Endothelial cell of umbilical vein (primary cell): ENCODE measurements at regions not wholly inside any gene's neighbourhood (a gene's known extent, or its start where the extent isn't known, plus 50 kb on each side); places are given as distances from the start of the nearest gene placed in this dataset.

ENCODE experiments used
- BruUV-seq: library from RNA; stranded (reverse); fragments of 400-500 nt; replicated peaks from 2 replicates; lab custom pipeline; 2021; lab: Mats Ljungman, UMichigan
- CTCF ChIA-PET: fragments of 300-600, 350-600 bp; sonication (Branson Sonifier 250); formaldehyde crosslinking; loops from one replicate; lab custom pipeline; 2021; ENCODE audit warnings: antibody characterized with exemption, inconsistent platforms; lab: Charles Lee
- POLR2A ChIA-PET: fragments of 300-600, 350-600 bp; sonication (Branson Sonifier 250); formaldehyde crosslinking; loops from one replicate; lab custom pipeline; 2021; ENCODE audit warnings: antibody characterized with exemption, inconsistent platforms; lab: Charles Lee
- DNase-seq: peaks from one replicate; pipeline ENCODE4 v3.0.0-alpha.2; 2011; ENCODE audit warnings: low read depth, low spot score
- FAIRE-seq: peaks from 2 replicates; lab custom pipeline; 2011; peaks lifted over from hg19 to GRCh38; lab: Jason Lieb, UNC
- H2AFZ ChIP-seq: 2 replicates; pipeline ENCODE4 v1.6.0; 2012; ENCODE audit warnings: low read depth, low read length, control low read depth, inconsistent platforms
- H3K27ac ChIP-seq: 2 replicates; pipeline ENCODE4 v1.5.1; 2011; ENCODE audit warnings: low read depth, mild to moderate bottlenecking, control low read depth, low read length, moderate library complexity; ENCODE audit not compliant: insufficient read depth
- H3K27me3 ChIP-seq, 2 experiments: 2 replicates each; pipeline versions ENCODE4 v1.6.0 to v1.6.1; 2011; ENCODE audit warnings: low read length in 2 of 2, mixed read lengths in 1 of 2; ENCODE audit not compliant: control insufficient read depth in 2 of 2, insufficient read depth in 2 of 2
- H3K36me3 ChIP-seq, 2 experiments: 2 replicates in 1 of 2; 3 replicates in 1 of 2; pipeline ENCODE4 v1.5.1; 2011; ENCODE audit warnings: low read length in 2 of 2, mild to moderate bottlenecking in 1 of 2, moderate library complexity in 1 of 2; ENCODE audit not compliant: control insufficient read depth in 2 of 2, insufficient read depth in 2 of 2; ENCODE audit errors: extremely low read depth in 1 of 2
- H3K4me1 ChIP-seq: 3 replicates; pipeline ENCODE4 v1.5.1; 2011; ENCODE audit warnings: mild to moderate bottlenecking, low read length; ENCODE audit not compliant: control insufficient read depth, insufficient read depth; ENCODE audit errors: extremely low read depth
- H3K4me2 ChIP-seq: 2 replicates; pipeline ENCODE4 v1.6.1; 2011; ENCODE audit warnings: low read length, control low read depth, mixed read lengths; ENCODE audit not compliant: insufficient read depth
- H3K4me3 ChIP-seq, 3 experiments: fragments of 200-600 bp in 1 of 3; sonication (generic), shearing (Covaris generic) in 1 of 3; replicated peaks in 1 of 3; 2 replicates each; pipeline ENCODE4 v1.5.1; 2011 to 2016; ENCODE audit warnings: control low read depth in 3 of 3, low read length in 3 of 3, mild to moderate bottlenecking in 2 of 3, inconsistent platforms in 1 of 3, low read depth in 1 of 3, moderate library complexity in 1 of 3; ENCODE audit not compliant: insufficient read depth in 1 of 3
- H3K79me2 ChIP-seq: 2 replicates; pipeline ENCODE4 v1.6.0; 2012; ENCODE audit warnings: low read length, inconsistent platforms; ENCODE audit not compliant: control insufficient read depth, insufficient read depth
- H3K9ac ChIP-seq: replicated peaks from 2 replicates; pipeline ENCODE3; 2011; ENCODE audit warnings: low read length, control low read depth; ENCODE audit not compliant: insufficient read depth; ENCODE audit errors: extremely low read depth
- H3K9me1 ChIP-seq: replicated peaks from 3 replicates; pipeline ENCODE4 v1.6.0; 2011; ENCODE audit warnings: mild to moderate bottlenecking, low read length; ENCODE audit not compliant: control insufficient read depth, insufficient read depth; ENCODE audit errors: extremely low read depth
- H3K9me3 ChIP-seq: replicated peaks from 2 replicates; pipeline ENCODE4 v1.5.1; 2012; ENCODE audit warnings: low read length, inconsistent platforms; ENCODE audit not compliant: control insufficient read depth, insufficient read depth
- H4K20me1 ChIP-seq: replicated peaks from 2 replicates; pipeline ENCODE3; 2011; ENCODE audit warnings: mild to moderate bottlenecking, low read length; ENCODE audit not compliant: control insufficient read depth, insufficient read depth; ENCODE audit errors: extremely low read depth
- EZH2 ChIP-seq: IDR thresholded peaks from 2 replicates; pipeline ENCODE4 v1.6.1; 2012; ENCODE audit warnings: borderline replicate concordance, low read depth, mild to moderate bottlenecking, moderate library complexity, low read length, inconsistent platforms; ENCODE audit not compliant: severe bottlenecking
- FOS ChIP-seq: IDR thresholded peaks from 2 replicates; pipeline ENCODE4 v1.6.1; 2011; ENCODE audit warnings: mild to moderate bottlenecking, low read length, moderate library complexity, borderline replicate concordance; ENCODE audit not compliant: insufficient read depth
- GATA2 ChIP-seq: IDR thresholded peaks from 2 replicates; pipeline ENCODE4 v1.7.0; 2011; ENCODE audit warnings: low read depth, mild to moderate bottlenecking, moderate library complexity, mixed read lengths, low read length; ENCODE audit not compliant: insufficient read length, insufficient read depth
- JUN ChIP-seq: IDR thresholded peaks from 2 replicates; pipeline ENCODE4 v1.6.1; 2011; ENCODE audit warnings: borderline replicate concordance, low read depth; ENCODE audit not compliant: insufficient read length, insufficient read depth
- MAX ChIP-seq: IDR thresholded peaks from 2 replicates; pipeline ENCODE4 v1.6.1; 2011; ENCODE audit not compliant: insufficient read depth, insufficient read length
- MYC ChIP-seq: IDR thresholded peaks from one replicate; pipeline ENCODE4 v1.6.1; 2011; ENCODE audit warnings: mild to moderate bottlenecking, low read depth, low read length
- POLR2A ChIP-seq: IDR thresholded peaks from 2 replicates; pipeline ENCODE4 v1.6.1; 2012; ENCODE audit warnings: low read depth, mild to moderate bottlenecking, control low read depth, low read length
- POLR2AphosphoS5 ChIP-seq: IDR thresholded peaks from 2 replicates; pipeline ENCODE4 v1.6.1; 2012; ENCODE audit warnings: low read depth, mild to moderate bottlenecking, control low read depth, low read length, moderate library complexity; ENCODE audit not compliant: insufficient read depth
- dilution Hi-C: fragments of 300-500 bp; cut with MboI; formaldehyde crosslinking; loops from one replicate; pipeline ENCODE4 v1.15.0; 2019; ENCODE audit warnings: low sequenced_read_pairs; ENCODE audit not compliant: extremely low pct_ligation_motif_present
- intact Hi-C: fragments of 100-400 bp; cut with micrococcal nuclease; formaldehyde crosslinking; loops from one replicate; pipeline ENCODE4 v1.10.0; 2022
- TF ChIP-seq, protein P1 (sequence below), 2 donors: IDR thresholded peaks; 1 replicate in 1 of 2; 2 replicates in 1 of 2; pipeline ENCODE4 v1.5.1; 2011; ENCODE audit warnings: low read length in 2 of 2, mild to moderate bottlenecking in 2 of 2, moderate library complexity in 2 of 2, control low read depth in 1 of 2, inconsistent platforms in 1 of 2, low read depth in 1 of 2; ENCODE audit not compliant: insufficient read depth in 1 of 2; ENCODE audit errors: extremely low read depth in 1 of 2

- no peak for TF ChIP-seq FOS
- TF ChIP-seq JUN, result no peak
- TF ChIP-seq POLR2AphosphoS5, result no peak
- no peak for TF ChIP-seq POLR2A
- TF ChIP-seq, protein P1, sequence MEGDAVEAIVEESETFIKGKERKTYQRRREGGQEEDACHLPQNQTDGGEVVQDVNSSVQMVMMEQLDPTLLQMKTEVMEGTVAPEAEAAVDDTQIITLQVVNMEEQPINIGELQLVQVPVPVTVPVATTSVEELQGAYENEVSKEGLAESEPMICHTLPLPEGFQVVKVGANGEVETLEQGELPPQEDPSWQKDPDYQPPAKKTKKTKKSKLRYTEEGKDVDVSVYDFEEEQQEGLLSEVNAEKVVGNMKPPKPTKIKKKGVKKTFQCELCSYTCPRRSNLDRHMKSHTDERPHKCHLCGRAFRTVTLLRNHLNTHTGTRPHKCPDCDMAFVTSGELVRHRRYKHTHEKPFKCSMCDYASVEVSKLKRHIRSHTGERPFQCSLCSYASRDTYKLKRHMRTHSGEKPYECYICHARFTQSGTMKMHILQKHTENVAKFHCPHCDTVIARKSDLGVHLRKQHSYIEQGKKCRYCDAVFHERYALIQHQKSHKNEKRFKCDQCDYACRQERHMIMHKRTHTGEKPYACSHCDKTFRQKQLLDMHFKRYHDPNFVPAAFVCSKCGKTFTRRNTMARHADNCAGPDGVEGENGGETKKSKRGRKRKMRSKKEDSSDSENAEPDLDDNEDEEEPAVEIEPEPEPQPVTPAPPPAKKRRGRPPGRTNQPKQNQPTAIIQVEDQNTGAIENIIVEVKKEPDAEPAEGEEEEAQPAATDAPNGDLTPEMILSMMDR (IDR thresholded peaks at IDR 0.05; ENCODE audit: extremely low read depth in 1 of 2, insufficient read depth in 1 of 2, low read depth in 1 of 2, low read length in 2 of 2), result no peak
- TF ChIP-seq MAX, result no peak
- TF ChIP-seq GATA2, result no peak
- no peak for TF ChIP-seq MYC
- TF ChIP-seq EZH2, result no peak
- Histone ChIP-seq H3K4me1 (no peaks in the 10 kb centered on the region), H3K36me3 (no peaks in the 10 kb centered on the region), H3K9ac (no peak overlapping the region), H2AFZ (no peak overlapping the region), H3K27me3 (no peaks in the 10 kb centered on the region), H3K79me2 (no peaks in the 10 kb centered on the region), H3K4me2 (no peak overlapping the region), H3K27ac (no peak overlapping the region), H3K4me3 (no peak overlapping the region), H3K9me1 (no peaks in the 10 kb centered on the region), H3K9me3 (no peaks in the 10 kb centered on the region), H4K20me1 (no peaks in the 10 kb centered on the region)
- DNase-seq (no peak), FAIRE-seq (no peak)
- dilution Hi-C loops, result no loop called here
- CTCF ChIA-PET, result no interaction called here
- POLR2A ChIA-PET, result no interaction called here
- intact Hi-C loops, result no loop called here
- no TSS peak for BruUV-seq
These were observed 231.1 kb upstream of the CENPE start for GRCh38 chr4:103429283-103429682.
